ENCODE measurements at regions not wholly inside any gene's neighbourhood (a gene's known extent, or its start where the extent isn't known, plus 50 kb on each side); places are given as distances from the start of the nearest gene placed in this dataset.

- no peaks in the 10 kb centered on the region for H3K9me3 ChIP-seq (ENCODE audit: low read length)
- H3K4me2 ChIP-seq (ENCODE audit: low read length) = no peak overlapping the region
Observed at GRCh38 chr2:180829261-180829660, 151.1 kb upstream of the UBE2E3 start.

DNA sequence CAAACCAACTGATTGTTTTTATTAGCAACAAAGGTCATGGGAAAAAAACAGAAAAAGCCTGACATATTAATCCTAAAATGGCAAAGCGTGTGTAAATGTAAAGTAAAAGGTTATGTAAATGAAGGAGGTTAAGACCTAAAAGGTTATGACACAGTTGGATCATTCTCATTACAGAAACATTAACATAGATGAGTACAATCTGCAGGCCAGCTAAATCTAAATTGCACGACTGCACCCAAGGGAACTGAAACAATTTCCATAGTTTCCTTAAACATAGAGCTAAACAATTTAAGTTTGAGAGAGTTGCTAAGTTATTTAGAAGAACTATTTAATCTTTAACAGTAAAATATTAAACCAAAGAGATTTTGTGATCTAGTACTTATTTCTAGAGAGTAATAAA lies 151.6 kb upstream of the UBE2E3 start:
- Histone ChIP-seq H2AFZ (ENCODE audit: low read depth, low read length) (no peak overlapping the region), H3F3A (ENCODE audit: insufficient read depth, low read length, poor library complexity, severe bottlenecking) (no peaks in the 10 kb centered on the region), H3K36me3 (ENCODE audit: insufficient read depth, low read length) (no peaks in the 10 kb centered on the region), H3K9me2 (ENCODE audit: insufficient read depth, low read length) (no peaks in the 10 kb centered on the region), H3K4me2 (ENCODE audit: low read length) (no peak overlapping the region), H3K9ac (ENCODE audit: low read length) (no peak overlapping the region), H4K20me1 (ENCODE audit: insufficient read depth) (no peaks in the 10 kb centered on the region), H3K27ac (ENCODE audit: low read length) (no peak overlapping the region), H3K27me3 (ENCODE audit: insufficient read depth, low read depth, low read length) (no peaks in the 10 kb centered on the region), H3K4me3 (ENCODE audit: low read length) (no peak overlapping the region), H3K79me2 (replicated peaks; ENCODE audit: insufficient read depth, low read length) (no peaks in the 10 kb centered on the region), H3K9me3 (ENCODE audit: low read length) (no peaks in the 10 kb centered on the region)
- no peak for TF ChIP-seq MXI1 (conservative IDR thresholded peaks at IDR 0.05; ENCODE audit: poor library complexity, severe bottlenecking)
- no peak for TF ChIP-seq EZH2 (IDR thresholded peaks at IDR 0.05; ENCODE audit: borderline replicate concordance, insufficient read depth, low read length, poor library complexity, severe bottlenecking)
- TF ChIP-seq, protein P1, sequence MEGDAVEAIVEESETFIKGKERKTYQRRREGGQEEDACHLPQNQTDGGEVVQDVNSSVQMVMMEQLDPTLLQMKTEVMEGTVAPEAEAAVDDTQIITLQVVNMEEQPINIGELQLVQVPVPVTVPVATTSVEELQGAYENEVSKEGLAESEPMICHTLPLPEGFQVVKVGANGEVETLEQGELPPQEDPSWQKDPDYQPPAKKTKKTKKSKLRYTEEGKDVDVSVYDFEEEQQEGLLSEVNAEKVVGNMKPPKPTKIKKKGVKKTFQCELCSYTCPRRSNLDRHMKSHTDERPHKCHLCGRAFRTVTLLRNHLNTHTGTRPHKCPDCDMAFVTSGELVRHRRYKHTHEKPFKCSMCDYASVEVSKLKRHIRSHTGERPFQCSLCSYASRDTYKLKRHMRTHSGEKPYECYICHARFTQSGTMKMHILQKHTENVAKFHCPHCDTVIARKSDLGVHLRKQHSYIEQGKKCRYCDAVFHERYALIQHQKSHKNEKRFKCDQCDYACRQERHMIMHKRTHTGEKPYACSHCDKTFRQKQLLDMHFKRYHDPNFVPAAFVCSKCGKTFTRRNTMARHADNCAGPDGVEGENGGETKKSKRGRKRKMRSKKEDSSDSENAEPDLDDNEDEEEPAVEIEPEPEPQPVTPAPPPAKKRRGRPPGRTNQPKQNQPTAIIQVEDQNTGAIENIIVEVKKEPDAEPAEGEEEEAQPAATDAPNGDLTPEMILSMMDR (IDR thresholded peaks at IDR 0.05; ENCODE audit: poor library complexity, severe bottlenecking) = no peak
- TF ChIP-seq REST (IDR thresholded peaks at IDR 0.05; ENCODE audit: borderline replicate concordance) = no peak
- TF ChIP-seq SMC3 (conservative IDR thresholded peaks at IDR 0.05; ENCODE audit: poor library complexity) = no peak
- no peak for TF ChIP-seq TAF1 (IDR thresholded peaks at IDR 0.05; ENCODE audit: low read depth)
- TF ChIP-seq EP300 (conservative IDR thresholded peaks at IDR 0.05; ENCODE audit: poor library complexity, severe bottlenecking) = no peak
- no peak for TF ChIP-seq RAD21 (conservative IDR thresholded peaks at IDR 0.05)
- no peak for TF ChIP-seq POLR2AphosphoS5 (IDR thresholded peaks at IDR 0.05)

More at GRCh38 chr2:180829261-180829660, 151.1 kb upstream of the UBE2E3 start:
- Histone ChIP-seq H3K27ac (ENCODE audit: low read length) (no peak overlapping the region), H3K4me3 (ENCODE audit: low read length) (no peak overlapping the region), H4K20me1 (ENCODE audit: insufficient read depth) (no peaks in the 10 kb centered on the region), H2AFZ (ENCODE audit: low read depth, low read length) (no peak overlapping the region), H3F3A (ENCODE audit: insufficient read depth, low read length, poor library complexity, severe bottlenecking) (no peaks in the 10 kb centered on the region), H3K9me2 (ENCODE audit: insufficient read depth, low read length) (no peaks in the 10 kb centered on the region), H3K36me3 (ENCODE audit: insufficient read depth, low read length) (no peaks in the 10 kb centered on the region), H3K9ac (ENCODE audit: low read length) (no peak overlapping the region), H3K79me2 (replicated peaks; ENCODE audit: insufficient read depth, low read length) (no peaks in the 10 kb centered on the region), H3K27me3 (ENCODE audit: insufficient read depth, low read depth, low read length) (no peaks in the 10 kb centered on the region)
- no peak for TF ChIP-seq EZH2 (IDR thresholded peaks at IDR 0.05; ENCODE audit: borderline replicate concordance, insufficient read depth, low read length, poor library complexity, severe bottlenecking)
- TF ChIP-seq REST (IDR thresholded peaks at IDR 0.05; ENCODE audit: borderline replicate concordance) = no peak
- no peak for TF ChIP-seq POLR2AphosphoS5 (IDR thresholded peaks at IDR 0.05)
- no peak for TF ChIP-seq SMC3 (conservative IDR thresholded peaks at IDR 0.05; ENCODE audit: poor library complexity)
- TF ChIP-seq, protein P1 (IDR thresholded peaks at IDR 0.05; ENCODE audit: poor library complexity, severe bottlenecking) = no peak
- no peak for TF ChIP-seq MXI1 (conservative IDR thresholded peaks at IDR 0.05; ENCODE audit: poor library complexity, severe bottlenecking)
- TF ChIP-seq RAD21 (conservative IDR thresholded peaks at IDR 0.05) = no peak
- no peak for TF ChIP-seq EP300 (conservative IDR thresholded peaks at IDR 0.05; ENCODE audit: poor library complexity, severe bottlenecking)
- no peak for TF ChIP-seq TAF1 (IDR thresholded peaks at IDR 0.05; ENCODE audit: low read depth)

All from neural cell (in vitro differentiated cells).